K562 (cell line): ENCODE measurements at regions not wholly inside any gene's neighbourhood (a gene's known extent, or its start where the extent isn't known, plus 50 kb on each side); places are given as distances from the start of the nearest gene placed in this dataset.
A peak's percentile ranks its signal among the peaks of the same experiment; 100 is the strongest.

ENCODE experiments used
- ATAC-seq: fragments of 200-7000 bp; cut with Tn5 transposase; 3 replicates; pipeline ENCODE4 v1.9.1; 2020; ENCODE audit warnings: moderate library complexity
- BruUV-seq: library from RNA; stranded (reverse); fragments of 400-500 nt; replicated peaks from 2 replicates; lab custom pipeline; 2021; lab: Mats Ljungman, UMichigan
- CTCF ChIA-PET: fragments of 300-600 bp; formaldehyde crosslinking; extraction: SDS; loops from one replicate; lab custom pipeline; 2021; ENCODE audit warnings: low intra/inter-chr PET ratio; lab: Yijun Ruan, JAX
- POLR2A ChIA-PET: fragments of 300-600, 350-650 bp; sonication (Branson Sonifier 250); formaldehyde crosslinking; extraction: SDS; loops from one replicate; lab custom pipeline; 2021; ENCODE audit warnings: antibody characterized with exemption, inconsistent platforms; lab: Yijun Ruan, JAX
- DNase-seq, 4 experiments: peaks; one replicate each; pipeline versions ENCODE4 v3.0.0 to v3.0.0-alpha.2; 2011 to 2018; ENCODE audit warnings: low spot score in 3 of 4, mixed read lengths in 3 of 4; ENCODE audit errors: extremely low read depth in 1 of 4
- FAIRE-seq: peaks from 2 replicates; lab custom pipeline; 2011; peaks lifted over from hg19 to GRCh38; lab: Jason Lieb, UNC
- H2AFZ ChIP-seq: 2 replicates; pipeline ENCODE4 v1.6.0; 2011; ENCODE audit warnings: low read depth, low read length, control low read depth, inconsistent platforms
- H3K27ac ChIP-seq: fragments of 200-600 bp; 3 replicates; pipeline ENCODE4 v1.8.0; 2011; ENCODE audit warnings: low read depth, mild to moderate bottlenecking, control low read depth, inconsistent platforms, low read length, moderate library complexity, mixed read lengths; ENCODE audit errors: extremely low read depth
- H3K27me3 ChIP-seq, 2 experiments: fragments of 300-600 bp in 1 of 2; 2 replicates in 1 of 2; 3 replicates in 1 of 2; pipeline versions ENCODE4 v1.6.0 to v1.8.0; 2011; ENCODE audit warnings: inconsistent platforms in 2 of 2, low read length in 2 of 2, mild to moderate bottlenecking in 1 of 2, mixed read lengths in 1 of 2, moderate library complexity in 1 of 2; ENCODE audit not compliant: control insufficient read depth in 2 of 2, insufficient read depth in 2 of 2
- H3K36me3 ChIP-seq: fragments of 300-600 bp; 3 replicates; pipeline ENCODE4 v1.8.0; 2011; ENCODE audit warnings: mild to moderate bottlenecking, low read length, inconsistent platforms; ENCODE audit not compliant: control insufficient read depth, insufficient read depth
- H3K4me1 ChIP-seq, 2 experiments: fragments of 200-600 bp in 1 of 2; replicated peaks in 1 of 2; 2 replicates in 1 of 2; 3 replicates in 1 of 2; pipeline versions ENCODE4 v1.5.1 to v1.8.0; 2011; ENCODE audit warnings: inconsistent platforms in 2 of 2, low read length in 2 of 2, mild to moderate bottlenecking in 1 of 2, mixed read lengths in 1 of 2, moderate library complexity in 1 of 2; ENCODE audit not compliant: control insufficient read depth in 2 of 2, insufficient read depth in 2 of 2
- H3K4me2 ChIP-seq: 2 replicates; pipeline ENCODE4 v1.6.1; 2011; ENCODE audit warnings: low read length, control low read depth, inconsistent platforms, mixed read lengths; ENCODE audit not compliant: insufficient read depth
- H3K4me3 ChIP-seq: fragments of 200-600 bp; sonication (generic), shearing (Covaris generic); 2 replicates; pipeline ENCODE4 v1.5.1; 2016; ENCODE audit warnings: control low read depth, inconsistent platforms
- H3K79me2 ChIP-seq: fragments of 200-600 bp; 3 replicates; pipeline ENCODE4 v1.8.0; 2011; ENCODE audit warnings: low read length, inconsistent platforms; ENCODE audit not compliant: control insufficient read depth, insufficient read depth
- H3K9ac ChIP-seq, 2 experiments: 2 replicates each; pipeline versions ENCODE4 v1.6.0 to v1.6.1; 2011; ENCODE audit warnings: low read depth in 2 of 2, low read length in 2 of 2, control low read depth in 1 of 2, inconsistent platforms in 1 of 2, mild to moderate bottlenecking in 1 of 2, mixed read lengths in 1 of 2; ENCODE audit not compliant: insufficient read depth in 1 of 2
- H3K9me1 ChIP-seq: one replicate; pipeline ENCODE4 v1.6.0; 2011; ENCODE audit warnings: inconsistent platforms, mild to moderate bottlenecking, low read length, moderate library complexity; ENCODE audit not compliant: control insufficient read depth, insufficient read depth
- H3K9me3 ChIP-seq: replicated peaks from 2 replicates; pipeline ENCODE4 v1.5.1; 2011; ENCODE audit warnings: low read depth, low read length, inconsistent platforms; ENCODE audit not compliant: control insufficient read depth, insufficient read depth
- H4K20me1 ChIP-seq: replicated peaks from 2 replicates; pipeline ENCODE4 v1.6.1; 2011; ENCODE audit warnings: low read length, inconsistent platforms, mixed read lengths; ENCODE audit not compliant: control insufficient read depth, insufficient read depth
- CBX1 ChIP-seq: sonication (generic); IDR thresholded peaks from 2 replicates; pipeline ENCODE4 v1.6.1; 2016; ENCODE audit warnings: antibody characterized with exemption, low read depth, mild to moderate bottlenecking
- EGR1 ChIP-seq: fragments of 450-650 bp; conservative IDR thresholded peaks from 2 replicates; pipeline ENCODE4 v1.6.1; 2017; ENCODE audit warnings: mild to moderate bottlenecking
- EHMT2 ChIP-seq: fragments of 450-650 bp; IDR thresholded peaks from 2 replicates; pipeline ENCODE4 v1.6.1; 2018; ENCODE audit warnings: antibody characterized with exemption
- ELK1 ChIP-seq: sonication (generic); formaldehyde crosslinking; IDR thresholded peaks from 2 replicates; pipeline ENCODE4 v1.8.1; 2022; ENCODE audit warnings: missing genetic modification reagents
- EP400 ChIP-seq: fragments of 450-650 bp; IDR thresholded peaks from 2 replicates; pipeline ENCODE4 v1.6.1; 2017; ENCODE audit warnings: antibody characterized with exemption, mild to moderate bottlenecking, moderate library complexity
- HBP1 ChIP-seq: fragments of 450-650 bp; formaldehyde crosslinking; IDR thresholded peaks from 2 replicates; pipeline ENCODE4 v1.4.0; 2022; ENCODE audit warnings: missing genetic modification characterization
- KDM1A ChIP-seq, 2 experiments: fragments of 450-650 bp; IDR thresholded peaks; 2 replicates each; pipeline ENCODE4 v1.6.1; 2016; ENCODE audit warnings: mild to moderate bottlenecking in 2 of 2
- MECOM ChIP-seq: fragments of 250-450 bp; sonication (Bioruptor Pico); IDR thresholded peaks from 2 replicates; pipeline ENCODE4 v1.8.0; 2022; ENCODE audit warnings: inconsistent platforms
- MXI1 ChIP-seq: IDR thresholded peaks from 2 replicates; pipeline ENCODE4 v1.6.1; 2011; ENCODE audit warnings: low read depth, mild to moderate bottlenecking, improper control_type of control experiment, low read length
- NBN ChIP-seq: fragments of 450-650 bp; IDR thresholded peaks from 2 replicates; pipeline ENCODE4 v1.6.1; 2016; ENCODE audit warnings: low read depth, mild to moderate bottlenecking
- NCOR1 ChIP-seq: fragments of 450-650 bp; IDR thresholded peaks from 2 replicates; pipeline ENCODE4 v1.6.1; 2016; ENCODE audit warnings: mild to moderate bottlenecking, moderate library complexity
- SNRNP70 ChIP-seq: fragments of 200-400 bp; formaldehyde crosslinking; optimal IDR thresholded peaks from 2 replicates; pipeline ENCODE3; 2017; ENCODE audit warnings: low read depth, low read length
- ZNF324 ChIP-seq: fragments of 250-450 bp; sonication (Bioruptor Pico); IDR thresholded peaks from 2 replicates; pipeline ENCODE4 v1.4.0; 2020; ENCODE audit warnings: mild to moderate bottlenecking
- ZNF75A ChIP-seq: fragments of 450-650 bp; formaldehyde crosslinking; IDR thresholded peaks from 2 replicates; pipeline ENCODE4 v1.4.0; 2020; ENCODE audit warnings: mild to moderate bottlenecking
- ZNF764 ChIP-seq: fragments of 250-450 bp; sonication (Bioruptor Pico); IDR thresholded peaks from 2 replicates; pipeline ENCODE4 v1.4.0; 2020; ENCODE audit warnings: low read depth, mild to moderate bottlenecking, moderate library complexity
- WGBS: fragments of 100-300 bp; shearing (Covaris generic); methylation state at CpG from one replicate; pipeline ENCODE4 v1.1.6; 2016; ENCODE audit warnings: low coverage, mixed read lengths; ENCODE audit not compliant: insufficient coverage; ENCODE audit errors: missing lambda C conversion rate; 5-methylcytosine and 5-hydroxymethylcytosine counted together
- in situ Hi-C: fragments of 300-500 bp; cut with MboI; formaldehyde crosslinking; loops from 4 replicates; pipeline ENCODE4 v1.15.0; 2018; ENCODE audit warnings: inconsistent platforms, mixed read lengths
- intact Hi-C: fragments of 100-400 bp; cut with micrococcal nuclease; formaldehyde crosslinking; loops from 2 replicates; pipeline ENCODE4 v1.14.2; 2022
- TF ChIP-seq, protein P1 (sequence below): fragments of 250-450 bp; sonication (Bioruptor Pico); IDR thresholded peaks from 2 replicates; pipeline ENCODE4 v1.9.0; 2021; ENCODE audit warnings: mild to moderate bottlenecking
- TF ChIP-seq, protein P2 (sequence below): sonication (generic); formaldehyde crosslinking; IDR thresholded peaks from 2 replicates; pipeline ENCODE4 v1.8.1; 2022; ENCODE audit warnings: missing genetic modification reagents
- TF ChIP-seq, protein P3 (sequence below), 2 experiments: fragments of 450-650 bp; IDR thresholded peaks; 2 replicates each; pipeline ENCODE4 v1.6.1; 2018; ENCODE audit warnings: mild to moderate bottlenecking in 2 of 2, low read depth in 1 of 2; ENCODE audit not compliant: partially characterized antibody in 2 of 2

DNA sequence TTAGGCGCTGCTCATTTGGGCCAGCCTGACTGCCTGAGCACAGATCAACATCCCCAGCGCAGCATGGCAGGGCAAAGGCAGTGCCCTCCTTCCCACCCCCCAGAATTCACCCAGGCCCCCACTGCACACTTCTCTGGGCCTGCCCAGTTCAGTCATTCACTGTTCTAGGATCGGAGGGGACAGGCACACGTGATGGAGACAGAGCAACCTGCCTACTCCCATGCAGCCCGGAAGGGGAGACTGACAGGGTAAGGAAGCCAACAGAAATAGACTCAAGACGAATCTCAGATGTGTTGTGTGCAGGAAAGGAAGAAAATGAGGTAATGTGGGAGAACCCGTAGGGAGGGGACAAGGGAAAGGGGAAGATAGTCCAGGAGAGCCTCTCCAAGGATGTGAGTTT lies 59.2 kb upstream of the LYRM9 start:
- FAIRE-seq = no peak
- no TSS peak for BruUV-seq
- H4K20me1 ChIP-seq = no peaks in the 10 kb centered on the region
- intact Hi-C loops = no loop called here
- H2AFZ ChIP-seq = no peak overlapping the region
- DNase-seq = no peak
- H3K9me3 ChIP-seq = no peaks in the 10 kb centered on the region
- peaks cover 2% of the 10 kb centered on the region for H3K9me1 ChIP-seq
- CTCF ChIA-PET = no interaction called here
- no peak for ATAC-seq
- H3K4me3 ChIP-seq = no peak overlapping the region
- H3K36me3 ChIP-seq = no peaks in the 10 kb centered on the region
- H3K27ac ChIP-seq = no peak overlapping the region
- in situ Hi-C loops = no loop called here
- no peak overlapping the region for H3K4me2 ChIP-seq
- POLR2A ChIA-PET = no interaction called here
- no peak for TF ChIP-seq MECOM
- no peak for TF ChIP-seq KDM1A (IDR thresholded peaks at IDR 0.05)
- no peak for TF ChIP-seq NBN
- no peak for TF ChIP-seq ELK1
- TF ChIP-seq, protein P1, sequence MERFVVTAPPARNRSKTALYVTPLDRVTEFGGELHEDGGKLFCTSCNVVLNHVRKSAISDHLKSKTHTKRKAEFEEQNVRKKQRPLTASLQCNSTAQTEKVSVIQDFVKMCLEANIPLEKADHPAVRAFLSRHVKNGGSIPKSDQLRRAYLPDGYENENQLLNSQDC (CRISPR knock-in tag) = no peak
- no peak for TF ChIP-seq CBX1
- no peak for TF ChIP-seq ZNF324 (CRISPR knock-in tag)
- no peak for TF ChIP-seq EGR1
- TF ChIP-seq SNRNP70 = no peak
- TF ChIP-seq, protein P2, sequence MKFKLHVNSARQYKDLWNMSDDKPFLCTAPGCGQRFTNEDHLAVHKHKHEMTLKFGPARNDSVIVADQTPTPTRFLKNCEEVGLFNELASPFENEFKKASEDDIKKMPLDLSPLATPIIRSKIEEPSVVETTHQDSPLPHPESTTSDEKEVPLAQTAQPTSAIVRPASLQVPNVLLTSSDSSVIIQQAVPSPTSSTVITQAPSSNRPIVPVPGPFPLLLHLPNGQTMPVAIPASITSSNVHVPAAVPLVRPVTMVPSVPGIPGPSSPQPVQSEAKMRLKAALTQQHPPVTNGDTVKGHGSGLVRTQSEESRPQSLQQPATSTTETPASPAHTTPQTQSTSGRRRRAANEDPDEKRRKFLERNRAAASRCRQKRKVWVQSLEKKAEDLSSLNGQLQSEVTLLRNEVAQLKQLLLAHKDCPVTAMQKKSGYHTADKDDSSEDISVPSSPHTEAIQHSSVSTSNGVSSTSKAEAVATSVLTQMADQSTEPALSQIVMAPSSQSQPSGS (CRISPR knock-in tag) = no peak
- TF ChIP-seq NCOR1 = no peak
- TF ChIP-seq EHMT2 = no peak
- no peak for TF ChIP-seq HBP1 (CRISPR knock-in tag)
- TF ChIP-seq ZNF764 (CRISPR knock-in tag) = no peak
- no peak for TF ChIP-seq EP400
- TF ChIP-seq ZNF75A (CRISPR knock-in tag) = no peak
- TF ChIP-seq MXI1 = no peak
- TF ChIP-seq, protein P3, sequence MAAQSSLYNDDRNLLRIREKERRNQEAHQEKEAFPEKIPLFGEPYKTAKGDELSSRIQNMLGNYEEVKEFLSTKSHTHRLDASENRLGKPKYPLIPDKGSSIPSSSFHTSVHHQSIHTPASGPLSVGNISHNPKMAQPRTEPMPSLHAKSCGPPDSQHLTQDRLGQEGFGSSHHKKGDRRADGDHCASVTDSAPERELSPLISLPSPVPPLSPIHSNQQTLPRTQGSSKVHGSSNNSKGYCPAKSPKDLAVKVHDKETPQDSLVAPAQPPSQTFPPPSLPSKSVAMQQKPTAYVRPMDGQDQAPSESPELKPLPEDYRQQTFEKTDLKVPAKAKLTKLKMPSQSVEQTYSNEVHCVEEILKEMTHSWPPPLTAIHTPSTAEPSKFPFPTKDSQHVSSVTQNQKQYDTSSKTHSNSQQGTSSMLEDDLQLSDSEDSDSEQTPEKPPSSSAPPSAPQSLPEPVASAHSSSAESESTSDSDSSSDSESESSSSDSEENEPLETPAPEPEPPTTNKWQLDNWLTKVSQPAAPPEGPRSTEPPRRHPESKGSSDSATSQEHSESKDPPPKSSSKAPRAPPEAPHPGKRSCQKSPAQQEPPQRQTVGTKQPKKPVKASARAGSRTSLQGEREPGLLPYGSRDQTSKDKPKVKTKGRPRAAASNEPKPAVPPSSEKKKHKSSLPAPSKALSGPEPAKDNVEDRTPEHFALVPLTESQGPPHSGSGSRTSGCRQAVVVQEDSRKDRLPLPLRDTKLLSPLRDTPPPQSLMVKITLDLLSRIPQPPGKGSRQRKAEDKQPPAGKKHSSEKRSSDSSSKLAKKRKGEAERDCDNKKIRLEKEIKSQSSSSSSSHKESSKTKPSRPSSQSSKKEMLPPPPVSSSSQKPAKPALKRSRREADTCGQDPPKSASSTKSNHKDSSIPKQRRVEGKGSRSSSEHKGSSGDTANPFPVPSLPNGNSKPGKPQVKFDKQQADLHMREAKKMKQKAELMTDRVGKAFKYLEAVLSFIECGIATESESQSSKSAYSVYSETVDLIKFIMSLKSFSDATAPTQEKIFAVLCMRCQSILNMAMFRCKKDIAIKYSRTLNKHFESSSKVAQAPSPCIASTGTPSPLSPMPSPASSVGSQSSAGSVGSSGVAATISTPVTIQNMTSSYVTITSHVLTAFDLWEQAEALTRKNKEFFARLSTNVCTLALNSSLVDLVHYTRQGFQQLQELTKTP (IDR thresholded peaks at IDR 0.05; ENCODE audit: low read depth in 1 of 2, partially characterized antibody in 2 of 2) = no peak
- H3K4me1 ChIP-seq = peaks cover 9 to 13% of the 10 kb centered on the region in 2 experiments; a peak in 4 of 5 replicates
- 41% methylated on average over 7 of the region's 7 CpGs for WGBS
- no peaks in the 10 kb centered on the region for H3K79me2 ChIP-seq
- H3K9ac ChIP-seq = 0 out of 4 replicates have a peak overlapping the region, but pooled peaks of 1 of the 2 experiments have one; percentile 24
- H3K27me3 ChIP-seq = no peaks in the 10 kb centered on the region
